SW 1271 (cell line): ENCODE measurements at regions not wholly inside any gene's neighbourhood (a gene's known extent, or its start where the extent isn't known, plus 50 kb on each side); places are given as distances from the start of the nearest gene placed in this dataset.

Experiments used
- DNase-seq, 2 experiments: peaks; one replicate each; lab custom pipeline; 2025; lab: John Stamatoyannopoulos, UW

- no peak for DNase-seq
Observed at GRCh38 chr12:131603939-131604795, 106.7 kb upstream of the SFSWAP start.

GRCh38 chr12:131604859-131605258 is 106.0 kb upstream of the SFSWAP start:
- no peak for DNase-seq

GRCh38 chr12:131605304-131605829 is 105.5 kb upstream of the SFSWAP start:
- DNase-seq: no peak

- DNase-seq: no peak
Observed at GRCh38 chr12:131606218-131606901, 104.5 kb upstream of the SFSWAP start.

- no peak for DNase-seq
Observed at GRCh38 chr12:131607658-131608447, 103.0 kb upstream of the SFSWAP start.

- DNase-seq: peak in 1 of 2 experiments; percentile 55
Observed at GRCh38 chr12:131608740-131609690, 101.9 kb upstream of the SFSWAP start.

- no peak for DNase-seq
Observed at GRCh38 chr12:131609762-131610161, 101.1 kb upstream of the SFSWAP start.

GRCh38 chr12:131610181-131610580 is 100.7 kb upstream of the SFSWAP start:
- DNase-seq: no peak

- DNase-seq: no peak
Observed at GRCh38 chr12:131610891-131611290, 100.0 kb upstream of the SFSWAP start.

GRCh38 chr12:131611416-131612091 is 99.3 kb upstream of the SFSWAP start:
- no peak for DNase-seq

- no peak for DNase-seq
Observed at GRCh38 chr12:131612092-131612755, 98.7 kb upstream of the SFSWAP start.

GRCh38 chr12:131613186-131613585 is 97.7 kb upstream of the SFSWAP start:
- no peak for DNase-seq

- no peak for DNase-seq
Observed at GRCh38 chr12:131613678-131614077, 97.2 kb upstream of the SFSWAP start.

GRCh38 chr12:131615326-131616042 is 95.4 kb upstream of the SFSWAP start:
- no peak for DNase-seq

- DNase-seq: no peak
Observed at GRCh38 chr12:131616043-131616700, 94.7 kb upstream of the SFSWAP start.

GRCh38 chr12:131616738-131617137 is 94.2 kb upstream of the SFSWAP start:
- DNase-seq: no peak

GRCh38 chr12:131617179-131617578 is 93.7 kb upstream of the SFSWAP start:
- DNase-seq: no peak

- no peak for DNase-seq
Observed at GRCh38 chr12:131617596-131618302, 93.1 kb upstream of the SFSWAP start.
